Activated naive CD4-positive, alpha-beta T cell treated with anti-CD3 and anti-CD28 coated beads for 36 hours (primary cell): ENCODE measurements at regions not wholly inside any gene's neighbourhood (a gene's known extent, or its start where the extent isn't known, plus 50 kb on each side); places are given as distances from the start of the nearest gene placed in this dataset.

Experiments
- CTCF ChIA-PET: fragments of 350-600 bp; sonication (Branson Sonifier 250); formaldehyde crosslinking; loops from one replicate; lab custom pipeline; 2021; ENCODE audit warnings: antibody characterized with exemption; lab: Charles Lee
- DNase-seq: peaks from one replicate; pipeline ENCODE4 v3.0.0-alpha.2; 2020
- H3K27ac Mint-ChIP-seq: one replicate; pipeline ENCODE4 v1.8.0; 2021; ENCODE audit warnings: mild to moderate bottlenecking, mixed read lengths
- H3K27me3 Mint-ChIP-seq: one replicate; pipeline ENCODE4 v1.8.0; 2021; ENCODE audit warnings: low read depth, mixed read lengths
- H3K36me3 Mint-ChIP-seq: one replicate; pipeline ENCODE4 v1.8.0; 2021; ENCODE audit warnings: low read depth, mixed read lengths
- H3K4me1 Mint-ChIP-seq: one replicate; pipeline ENCODE4 v1.8.0; 2021; ENCODE audit warnings: low read depth, mixed read lengths
- H3K4me3 Mint-ChIP-seq: one replicate; pipeline ENCODE4 v1.8.0; 2021; ENCODE audit warnings: mild to moderate bottlenecking, moderate library complexity, mixed read lengths
- H3K9me3 Mint-ChIP-seq: one replicate; pipeline ENCODE4 v1.8.0; 2021; ENCODE audit warnings: mixed read lengths
- intact Hi-C: fragments of 100-400 bp; cut with micrococcal nuclease; formaldehyde crosslinking; loops from one replicate; pipeline ENCODE4 v1.15.1; 2023

GRCh38 chr11:92653454-92653853, 316.0 kb upstream of the MTNR1B start:
- CTCF ChIA-PET, result no interaction called here

DNA sequence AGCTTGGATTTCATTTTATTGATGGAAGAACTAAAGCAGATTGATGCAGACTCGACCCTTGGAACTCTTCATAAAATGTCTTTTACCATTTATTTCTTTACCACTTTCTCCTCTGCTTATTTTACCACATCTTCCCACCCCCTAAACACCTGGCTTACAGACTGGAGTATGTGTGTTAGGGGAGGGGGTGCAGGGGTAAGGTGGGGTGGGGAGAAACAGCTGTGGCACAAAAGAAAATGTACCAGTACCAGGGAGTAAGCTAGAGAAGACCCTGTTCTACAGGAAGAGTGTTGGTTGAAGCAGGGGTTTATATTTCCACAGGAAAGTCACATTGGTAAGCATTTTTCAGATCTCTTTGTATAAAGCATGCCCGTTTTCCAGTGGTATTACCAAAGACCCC, 312.7 kb upstream of the MTNR1B start:
- H3K9me3 Mint-ChIP-seq, result no peaks in the 10 kb centered on the region
- no peak overlapping the region for H3K4me3 Mint-ChIP-seq
- intact Hi-C loops, result no loop called here
- H3K27me3 Mint-ChIP-seq, result no peaks in the 10 kb centered on the region
- no peak for DNase-seq
- H3K36me3 Mint-ChIP-seq, result no peaks in the 10 kb centered on the region
- no peak overlapping the region for H3K27ac Mint-ChIP-seq
- CTCF ChIA-PET, result no interaction called here
- H3K4me1 Mint-ChIP-seq, result no peaks in the 10 kb centered on the region

More at GRCh38 chr11:92653454-92653853, 316.0 kb upstream of the MTNR1B start:
- Mint-ChIP-seq H3K27me3 (no peaks in the 10 kb centered on the region), H3K4me1 (no peaks in the 10 kb centered on the region), H3K27ac (no peak overlapping the region), H3K36me3 (no peaks in the 10 kb centered on the region), H3K4me3 (no peak overlapping the region), H3K9me3 (no peaks in the 10 kb centered on the region)
- no peak for DNase-seq
- intact Hi-C loops, result no loop called here

- CTCF ChIA-PET, result no interaction called here
- DNase-seq, result no peak
- intact Hi-C loops, result no loop called here
- Mint-ChIP-seq H3K9me3 (no peaks in the 10 kb centered on the region), H3K4me3 (no peak overlapping the region), H3K27ac (no peak overlapping the region), H3K4me1 (no peaks in the 10 kb centered on the region), H3K27me3 (no peaks in the 10 kb centered on the region), H3K36me3 (no peaks in the 10 kb centered on the region)
Observed at GRCh38 chr11:92657226-92657625, 312.2 kb upstream of the MTNR1B start.

GRCh38 chr11:92658733-92659132, 310.7 kb upstream of the MTNR1B start:
- CTCF ChIA-PET, result no interaction called here
- H3K27ac Mint-ChIP-seq, result no peak overlapping the region
- no peaks in the 10 kb centered on the region for H3K4me1 Mint-ChIP-seq
- intact Hi-C loops, result no loop called here
- no peaks in the 10 kb centered on the region for H3K27me3 Mint-ChIP-seq
- no peaks in the 10 kb centered on the region for H3K36me3 Mint-ChIP-seq
- no peak for DNase-seq
- H3K4me3 Mint-ChIP-seq, result no peak overlapping the region
- H3K9me3 Mint-ChIP-seq, result no peaks in the 10 kb centered on the region

DNA sequence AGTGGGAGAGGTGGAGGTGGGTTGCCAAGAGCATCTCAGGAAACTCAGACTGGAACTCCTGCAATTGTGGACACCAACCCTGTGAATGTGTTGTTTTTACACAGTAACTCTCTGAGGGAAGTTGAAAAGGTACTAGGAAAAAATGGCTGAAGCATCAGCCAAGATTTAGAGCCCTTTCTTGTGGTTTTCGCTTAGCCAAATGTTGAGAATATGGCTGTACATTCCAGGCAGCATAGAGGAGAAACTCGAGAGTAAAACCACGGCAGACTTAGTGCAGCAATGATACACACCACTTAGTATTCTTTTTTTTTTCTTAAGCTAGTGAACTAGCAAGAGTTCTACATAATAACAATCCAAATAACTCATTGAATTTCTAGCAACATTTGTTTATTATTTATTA, 309.7 kb upstream of the MTNR1B start:
- no peaks in the 10 kb centered on the region for H3K4me1 Mint-ChIP-seq
- CTCF ChIA-PET, result no interaction called here
- DNase-seq, result no peak
- H3K4me3 Mint-ChIP-seq, result no peak overlapping the region
- no peaks in the 10 kb centered on the region for H3K27me3 Mint-ChIP-seq
- peaks cover 4% of the 10 kb centered on the region for H3K9me3 Mint-ChIP-seq
- intact Hi-C loops, result no loop called here
- no peak overlapping the region for H3K27ac Mint-ChIP-seq
- H3K36me3 Mint-ChIP-seq, result no peaks in the 10 kb centered on the region

DNA sequence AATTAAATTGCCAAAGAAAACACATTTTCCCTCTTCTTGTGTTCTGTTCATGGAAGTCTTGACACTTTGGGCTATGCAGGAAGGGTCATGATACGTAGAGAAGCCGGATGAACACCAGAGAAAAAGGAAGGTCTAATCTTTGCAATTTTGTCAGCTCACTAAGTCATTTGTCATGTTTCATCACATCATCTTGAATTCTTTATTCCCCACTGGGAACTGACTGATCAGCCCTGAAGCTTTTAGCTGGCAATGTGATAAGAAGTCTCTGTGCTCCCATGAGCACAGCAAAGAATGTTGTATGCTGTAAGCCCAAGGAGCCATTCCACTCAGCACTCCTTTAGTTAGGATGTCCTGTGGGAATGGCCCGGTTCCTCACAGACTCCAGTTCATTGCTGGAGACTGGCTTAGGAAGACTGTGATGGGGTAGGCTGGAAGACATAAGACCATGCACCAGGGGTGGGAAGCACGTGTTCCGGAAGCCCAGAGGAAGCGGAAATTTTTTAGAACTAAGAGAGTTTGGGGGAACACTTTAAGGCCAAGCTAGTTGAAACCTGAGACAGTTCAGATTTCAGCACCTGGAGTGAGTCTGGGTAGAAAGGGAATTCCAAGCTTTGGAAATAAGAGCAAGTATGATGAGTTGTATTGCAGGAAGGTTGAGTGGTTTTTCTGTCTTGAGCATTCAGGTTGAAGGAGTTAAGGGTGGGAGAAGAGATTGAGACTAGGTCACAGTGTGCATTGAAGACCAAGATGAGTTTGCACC, 306.7 kb upstream of the MTNR1B start:
- DNase-seq, result no peak
- Mint-ChIP-seq H3K27me3 (no peaks in the 10 kb centered on the region), H3K9me3 (peaks cover 4% of the 10 kb centered on the region), H3K4me3 (no peak overlapping the region), H3K27ac (no peak overlapping the region), H3K36me3 (no peaks in the 10 kb centered on the region), H3K4me1 (no peaks in the 10 kb centered on the region)
- intact Hi-C loops, result no loop called here
- CTCF ChIA-PET, result no interaction called here

GRCh38 chr11:92663539-92663938, 305.9 kb upstream of the MTNR1B start:
- Mint-ChIP-seq H3K27me3 (no peaks in the 10 kb centered on the region), H3K27ac (no peak overlapping the region), H3K4me1 (no peaks in the 10 kb centered on the region), H3K4me3 (no peak overlapping the region), H3K9me3 (peaks cover 4% of the 10 kb centered on the region), H3K36me3 (no peaks in the 10 kb centered on the region)
- intact Hi-C loops, result no loop called here
- DNase-seq, result no peak
- CTCF ChIA-PET, result no interaction called here

DNA sequence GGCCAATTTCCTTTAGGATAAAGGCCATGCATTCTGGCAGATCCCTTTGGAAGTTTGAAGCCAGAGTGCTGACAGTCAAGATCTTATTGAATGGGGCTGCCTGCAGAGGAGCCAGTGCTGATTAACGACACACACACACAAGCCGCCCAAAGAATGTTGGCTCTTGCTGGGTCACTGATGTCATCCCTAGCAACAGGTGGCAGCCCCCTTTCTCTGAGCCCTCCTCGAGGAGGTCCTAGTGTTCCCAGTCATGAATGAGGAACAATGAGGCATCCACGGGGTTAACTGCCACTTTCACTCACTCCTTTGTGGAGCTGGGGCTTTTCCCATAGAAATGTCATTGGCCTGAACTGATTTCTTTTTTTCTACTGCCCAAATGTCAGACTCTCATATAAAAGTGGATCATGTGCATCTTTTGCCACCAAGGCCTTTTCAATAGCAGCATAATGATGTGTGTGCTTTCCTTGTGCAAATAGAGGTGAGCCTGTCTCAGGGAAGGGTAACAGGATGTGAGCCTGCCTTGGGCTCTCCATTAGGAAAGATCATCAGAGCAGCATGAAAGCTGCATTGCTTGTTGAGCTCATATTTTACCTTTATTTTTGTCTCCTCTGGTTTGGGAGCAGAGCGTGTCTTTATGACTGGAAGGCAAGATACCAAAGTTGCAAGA, 301.8 kb upstream of the MTNR1B start:
- intact Hi-C loops, result no loop called here
- H3K4me1 Mint-ChIP-seq, result no peaks in the 10 kb centered on the region
- peaks cover 2% of the 10 kb centered on the region for H3K27me3 Mint-ChIP-seq
- H3K36me3 Mint-ChIP-seq, result no peaks in the 10 kb centered on the region
- CTCF ChIA-PET, result no interaction called here
- no peak overlapping the region for H3K27ac Mint-ChIP-seq
- peaks cover 4% of the 10 kb centered on the region for H3K9me3 Mint-ChIP-seq
- DNase-seq, result no peak
- no peak overlapping the region for H3K4me3 Mint-ChIP-seq

DNA sequence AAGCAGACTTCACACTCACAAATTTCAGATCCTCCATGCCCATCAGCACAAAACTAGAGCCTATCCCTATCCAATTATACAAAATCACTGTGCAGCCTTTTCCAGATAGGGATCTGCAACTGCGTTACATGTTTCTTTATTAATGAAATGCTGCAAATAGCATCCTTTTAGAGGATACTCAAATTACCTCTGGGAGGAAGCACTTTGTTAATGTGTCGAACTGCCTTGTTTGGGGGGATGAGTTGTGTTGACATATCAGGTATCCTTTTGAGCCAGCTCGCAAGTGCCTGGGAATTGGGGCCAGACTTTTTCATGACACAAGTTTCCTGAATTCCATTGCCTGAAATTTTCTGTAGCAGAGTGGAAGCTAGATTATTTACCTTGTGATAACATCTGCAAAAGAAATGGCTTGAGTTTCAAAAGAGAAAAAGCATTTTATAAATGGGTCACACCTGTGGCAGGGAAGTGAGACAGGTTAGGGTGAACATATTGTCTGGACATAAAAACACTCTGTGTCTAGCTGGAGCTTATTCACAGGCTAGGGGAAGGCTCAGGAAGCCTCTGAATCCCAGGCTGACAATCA, 299.1 kb upstream of the MTNR1B start:
- Mint-ChIP-seq H3K4me3 (no peak overlapping the region), H3K27me3 (peaks cover 2% of the 10 kb centered on the region), H3K9me3 (no peaks in the 10 kb centered on the region), H3K27ac (no peak overlapping the region), H3K4me1 (no peaks in the 10 kb centered on the region), H3K36me3 (no peaks in the 10 kb centered on the region)
- CTCF ChIA-PET, result no interaction called here
- DNase-seq, result no peak
- intact Hi-C loops, result no loop called here

GRCh38 chr11:92671081-92671480, 298.4 kb upstream of the MTNR1B start:
- Mint-ChIP-seq H3K9me3 (no peaks in the 10 kb centered on the region), H3K4me3 (no peak overlapping the region), H3K4me1 (no peaks in the 10 kb centered on the region), H3K27ac (no peak overlapping the region), H3K36me3 (no peaks in the 10 kb centered on the region), H3K27me3 (peaks cover 2% of the 10 kb centered on the region)
- CTCF ChIA-PET, result no interaction called here
- intact Hi-C loops, result no loop called here
- DNase-seq, result no peak

GRCh38 chr11:92675303-92675702, 294.1 kb upstream of the MTNR1B start:
- Mint-ChIP-seq H3K4me3 (no peak overlapping the region), H3K27me3 (peaks cover 2% of the 10 kb centered on the region), H3K36me3 (no peaks in the 10 kb centered on the region), H3K4me1 (no peaks in the 10 kb centered on the region), H3K27ac (no peak overlapping the region), H3K9me3 (peaks cover 3% of the 10 kb centered on the region)
- no peak for DNase-seq
- intact Hi-C loops, result no loop called here
- CTCF ChIA-PET, result no interaction called here

- Mint-ChIP-seq H3K27ac (no peak overlapping the region), H3K4me3 (no peak overlapping the region), H3K27me3 (peaks cover 2% of the 10 kb centered on the region), H3K9me3 (peaks cover 4% of the 10 kb centered on the region), H3K4me1 (no peaks in the 10 kb centered on the region), H3K36me3 (no peaks in the 10 kb centered on the region)
- DNase-seq, result no peak
- CTCF ChIA-PET, result no interaction called here
- intact Hi-C loops, result no loop called here
Observed at GRCh38 chr11:92675810-92676209, 293.6 kb upstream of the MTNR1B start.
